Central memory CD8-positive, alpha-beta T cell (primary cell): ENCODE measurements at regions not wholly inside any gene's neighbourhood (a gene's known extent, or its start where the extent isn't known, plus 50 kb on each side); places are given as distances from the start of the nearest gene placed in this dataset.

Source experiments
- ATAC-seq: fragments of 150-1000 bp; cut with Tn5 transposase; replicated peaks from 2 replicates; pipeline ENCODE4 v1.10.0; 2022; ENCODE audit warnings: mild to moderate bottlenecking, moderate FRiP score, moderate number of reproducible peaks; ENCODE audit not compliant: poor library complexity, severe bottlenecking; ENCODE audit errors: extremely low read depth
- DNase-seq, 2 donors: peaks; one replicate each; pipeline ENCODE4 v3.0.0; 2021; ENCODE audit warnings: low spot score in 2 of 2
- H3K27ac Mint-ChIP-seq: one replicate; pipeline ENCODE4 v1.8.0; 2022; ENCODE audit warnings: low read depth, mild to moderate bottlenecking, moderate library complexity, mixed read lengths
- H3K27me3 Mint-ChIP-seq: one replicate; pipeline ENCODE4 v1.8.0; 2022; ENCODE audit warnings: mixed read lengths
- H3K36me3 Mint-ChIP-seq: one replicate; pipeline ENCODE4 v1.8.0; 2022; ENCODE audit warnings: mild to moderate bottlenecking, moderate library complexity, mixed read lengths; ENCODE audit not compliant: insufficient read depth
- H3K4me1 Mint-ChIP-seq: one replicate; pipeline ENCODE4 v1.8.0; 2022; ENCODE audit warnings: mixed read lengths
- H3K4me3 Mint-ChIP-seq: one replicate; pipeline ENCODE4 v1.8.0; 2022; ENCODE audit warnings: mild to moderate bottlenecking, moderate library complexity, mixed read lengths
- H3K9me3 Mint-ChIP-seq: one replicate; pipeline ENCODE4 v1.8.0; 2022; ENCODE audit warnings: mixed read lengths

DNA sequence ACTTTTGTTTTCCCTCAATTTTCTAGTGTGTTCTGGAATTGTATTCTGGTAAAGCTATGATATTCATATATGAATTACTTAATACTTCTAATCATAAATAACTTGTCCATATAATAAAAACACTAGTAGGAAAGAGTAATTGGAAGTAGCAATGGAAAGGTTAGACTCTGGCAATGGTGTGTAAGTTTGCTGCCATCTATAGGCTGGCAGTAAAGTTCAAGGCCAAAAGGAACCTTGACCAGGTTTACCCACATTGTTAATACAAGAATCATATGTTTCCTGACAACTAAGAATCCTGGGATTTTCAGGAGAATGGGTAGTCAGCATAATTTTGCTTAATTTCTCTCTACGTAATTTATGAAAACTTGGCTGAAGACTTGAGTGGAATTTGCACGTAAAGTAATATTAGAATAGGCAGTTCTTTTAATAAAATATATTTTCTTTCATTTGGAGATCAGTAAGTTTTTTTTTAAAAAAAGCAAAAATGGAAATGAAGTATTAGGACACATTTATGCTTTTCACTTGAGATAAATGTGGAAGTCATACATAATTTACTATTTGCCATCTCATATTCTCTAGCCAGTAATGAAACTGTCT is 926.7 kb downstream of the GALC start:
- peaks cover 2% of the 10 kb centered on the region for H3K36me3 Mint-ChIP-seq
- H3K27ac Mint-ChIP-seq: no peak overlapping the region
- ATAC-seq (no peak), DNase-seq (no peak)
- peaks cover 17% of the 10 kb centered on the region for H3K9me3 Mint-ChIP-seq
- no peaks in the 10 kb centered on the region for H3K4me1 Mint-ChIP-seq
- no peaks in the 10 kb centered on the region for H3K27me3 Mint-ChIP-seq
- H3K4me3 Mint-ChIP-seq: no peak overlapping the region

GRCh38 chr14:87065366-87065765 is 927.6 kb downstream of the GALC start:
- Mint-ChIP-seq H3K27ac (no peak overlapping the region), H3K4me3 (no peak overlapping the region), H3K36me3 (peaks cover 2% of the 10 kb centered on the region), H3K9me3 (peaks cover 17% of the 10 kb centered on the region), H3K4me1 (no peaks in the 10 kb centered on the region), H3K27me3 (no peaks in the 10 kb centered on the region)
- ATAC-seq (no peak), DNase-seq (no peak)

GRCh38 chr14:87063181-87063580 is 929.8 kb downstream of the GALC start:
- no peaks in the 10 kb centered on the region for H3K4me1 Mint-ChIP-seq
- H3K36me3 Mint-ChIP-seq: peaks cover 2% of the 10 kb centered on the region
- peaks cover 11% of the 10 kb centered on the region for H3K9me3 Mint-ChIP-seq
- no peaks in the 10 kb centered on the region for H3K27me3 Mint-ChIP-seq
- no peak overlapping the region for H3K27ac Mint-ChIP-seq
- DNase-seq (no peak), ATAC-seq (no peak)
- no peak overlapping the region for H3K4me3 Mint-ChIP-seq

DNA sequence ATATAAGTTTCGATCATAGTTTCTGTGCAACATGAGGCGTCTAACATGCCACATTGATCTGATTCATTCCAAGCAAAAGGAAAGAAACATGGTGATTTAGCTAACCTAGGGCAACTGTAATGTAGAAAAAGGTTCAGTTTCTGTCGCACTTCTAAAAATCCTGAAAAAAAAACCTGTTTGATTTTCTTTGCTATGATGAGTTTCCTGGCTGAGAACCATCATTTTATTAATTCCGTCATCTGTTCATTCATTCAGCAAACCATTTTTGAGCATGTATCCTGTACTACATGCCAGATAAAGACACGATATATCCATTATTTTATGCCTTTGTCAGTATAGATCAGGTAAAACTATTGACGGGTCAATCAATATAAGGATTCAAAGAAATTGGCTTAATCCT is 932.6 kb downstream of the GALC start:
- peaks cover 2% of the 10 kb centered on the region for H3K36me3 Mint-ChIP-seq
- no peaks in the 10 kb centered on the region for H3K4me1 Mint-ChIP-seq
- DNase-seq (no peak), ATAC-seq (no peak)
- no peak overlapping the region for H3K4me3 Mint-ChIP-seq
- no peak overlapping the region for H3K27ac Mint-ChIP-seq
- H3K9me3 Mint-ChIP-seq: peaks cover 16% of the 10 kb centered on the region
- H3K27me3 Mint-ChIP-seq: no peaks in the 10 kb centered on the region

DNA sequence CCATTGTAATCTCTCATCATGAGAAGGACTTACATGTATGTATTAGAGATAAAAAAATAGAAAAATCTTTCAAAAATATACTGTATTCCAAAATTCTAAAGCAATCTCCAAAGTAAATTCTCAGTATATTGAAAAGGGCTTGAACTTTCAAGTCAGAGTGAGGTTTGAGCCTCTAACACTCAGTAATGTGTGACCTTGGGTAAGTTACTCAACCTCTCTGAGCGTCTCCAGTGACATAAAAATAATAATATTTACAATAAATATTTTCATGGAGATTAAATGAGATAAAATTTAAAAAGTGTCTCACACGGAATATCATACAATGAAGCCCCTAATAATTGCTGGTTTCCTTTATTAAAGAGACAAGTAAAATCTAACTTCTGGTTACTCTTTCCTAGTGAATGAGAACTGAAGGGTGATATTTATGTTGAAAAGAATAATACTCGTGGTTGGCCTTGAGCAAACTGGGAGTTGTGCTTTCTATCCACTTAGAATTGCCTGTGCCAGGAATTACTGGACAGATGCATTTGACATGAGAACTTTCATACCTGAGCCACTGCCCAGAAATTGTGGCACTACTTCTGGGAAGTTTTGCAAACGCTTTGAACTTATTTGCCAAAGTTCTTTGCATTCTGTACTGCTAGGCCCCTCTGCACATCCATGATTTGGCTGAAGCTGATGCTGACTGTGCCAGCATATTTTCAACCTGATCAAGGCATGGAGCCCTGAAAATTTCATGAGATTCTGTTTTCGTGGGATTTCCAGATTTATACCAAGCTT is 933.7 kb downstream of the GALC start:
- no peak overlapping the region for H3K4me3 Mint-ChIP-seq
- no peak overlapping the region for H3K27ac Mint-ChIP-seq
- ATAC-seq (no peak), DNase-seq (no peak)
- peaks cover 21% of the 10 kb centered on the region for H3K9me3 Mint-ChIP-seq
- H3K36me3 Mint-ChIP-seq: peaks cover 2% of the 10 kb centered on the region
- no peaks in the 10 kb centered on the region for H3K4me1 Mint-ChIP-seq
- no peaks in the 10 kb centered on the region for H3K27me3 Mint-ChIP-seq

- Mint-ChIP-seq H3K27ac (no peak overlapping the region), H3K36me3 (peaks cover 2% of the 10 kb centered on the region), H3K9me3 (peaks cover 11% of the 10 kb centered on the region), H3K4me3 (no peak overlapping the region), H3K4me1 (no peaks in the 10 kb centered on the region), H3K27me3 (no peaks in the 10 kb centered on the region)
- DNase-seq (no peak), ATAC-seq (no peak)
Observed at GRCh38 chr14:87055007-87055406, 938.0 kb downstream of the GALC start.

DNA sequence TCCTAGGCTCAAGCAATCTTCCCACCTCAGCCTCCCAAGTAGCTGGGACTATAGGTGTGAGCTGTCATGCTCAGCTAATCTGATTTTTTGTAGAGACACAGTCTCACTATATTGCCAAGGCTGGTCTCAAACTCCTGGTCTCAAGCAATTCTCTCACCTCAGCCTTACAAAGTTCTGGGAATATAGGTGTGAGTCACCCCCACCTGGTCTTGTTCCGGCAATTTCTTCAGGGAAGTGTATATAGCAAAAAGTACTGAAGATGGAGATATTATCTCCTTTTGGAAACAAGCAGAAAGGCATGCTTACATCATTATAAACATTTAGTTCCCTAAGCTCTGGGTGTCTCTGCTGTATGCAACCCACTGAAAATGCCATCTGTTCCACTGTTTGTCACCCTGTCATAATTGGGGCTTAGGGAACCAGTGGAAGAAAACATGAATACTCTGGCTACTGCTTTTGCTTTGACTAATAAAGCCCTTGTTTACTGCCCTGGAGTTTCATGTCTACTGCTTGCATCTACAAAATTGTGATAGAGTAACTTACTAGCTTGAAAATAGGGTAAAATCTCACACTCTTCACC is 940.2 kb downstream of the GALC start:
- H3K36me3 Mint-ChIP-seq: peaks cover 2% of the 10 kb centered on the region
- ATAC-seq (no peak), DNase-seq (no peak)
- H3K9me3 Mint-ChIP-seq: peaks cover 11% of the 10 kb centered on the region
- H3K27me3 Mint-ChIP-seq: no peaks in the 10 kb centered on the region
- H3K27ac Mint-ChIP-seq: no peak overlapping the region
- H3K4me3 Mint-ChIP-seq: no peak overlapping the region
- no peaks in the 10 kb centered on the region for H3K4me1 Mint-ChIP-seq

DNA sequence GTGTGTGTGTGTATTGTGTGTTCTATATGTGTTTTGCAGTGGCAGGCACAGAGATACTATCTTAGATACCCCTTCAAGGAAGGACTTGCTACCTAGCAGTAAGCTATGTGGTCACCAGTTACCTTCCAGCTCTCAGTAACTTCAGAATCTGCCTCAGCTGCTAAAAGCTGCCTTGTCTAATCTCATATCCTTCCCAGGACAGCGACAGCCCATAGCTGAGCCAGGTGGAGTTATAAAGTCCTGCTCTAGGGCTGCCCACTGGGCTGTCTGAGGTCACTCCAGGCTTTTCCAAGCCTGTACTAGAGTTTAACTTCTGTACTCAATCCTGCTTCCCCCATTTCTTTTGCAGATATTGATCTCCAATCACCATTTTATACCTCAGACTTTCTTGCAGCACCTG is 942.6 kb downstream of the GALC start:
- Mint-ChIP-seq H3K9me3 (peaks cover 18% of the 10 kb centered on the region), H3K36me3 (peaks cover 1% of the 10 kb centered on the region), H3K4me1 (no peaks in the 10 kb centered on the region), H3K4me3 (no peak overlapping the region), H3K27ac (no peak overlapping the region), H3K27me3 (no peaks in the 10 kb centered on the region)
- ATAC-seq (no peak), DNase-seq (no peak)

GRCh38 chr14:87049950-87050349 is 943.0 kb downstream of the GALC start:
- no peak overlapping the region for H3K27ac Mint-ChIP-seq
- no peaks in the 10 kb centered on the region for H3K4me1 Mint-ChIP-seq
- no peak overlapping the region for H3K4me3 Mint-ChIP-seq
- H3K9me3 Mint-ChIP-seq: peaks cover 17% of the 10 kb centered on the region
- DNase-seq: no peak
- no peak for ATAC-seq
- no peaks in the 10 kb centered on the region for H3K27me3 Mint-ChIP-seq
- peaks cover 1% of the 10 kb centered on the region for H3K36me3 Mint-ChIP-seq

DNA sequence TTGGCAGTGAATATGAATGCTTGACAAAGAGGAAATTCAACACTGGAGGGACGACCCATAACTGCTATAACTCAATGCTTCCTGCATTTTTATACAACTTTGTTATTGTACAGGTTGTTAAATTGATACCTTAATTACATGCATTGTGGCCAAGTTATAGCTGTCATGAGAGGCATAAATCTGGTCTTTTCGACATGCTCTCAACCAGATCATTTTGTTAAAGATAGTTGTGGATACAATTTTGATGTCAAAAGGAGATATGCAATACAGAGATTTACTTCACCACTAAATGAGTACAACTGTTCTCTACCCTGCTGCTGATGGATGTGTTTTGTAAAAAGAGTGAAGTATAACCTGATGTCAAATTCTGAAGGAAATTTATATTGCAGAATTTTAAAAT is 946.0 kb downstream of the GALC start:
- no peaks in the 10 kb centered on the region for H3K4me1 Mint-ChIP-seq
- ATAC-seq (no peak), DNase-seq (no peak)
- H3K27ac Mint-ChIP-seq: no peak overlapping the region
- H3K4me3 Mint-ChIP-seq: no peak overlapping the region
- H3K36me3 Mint-ChIP-seq: peaks cover 1% of the 10 kb centered on the region
- no peaks in the 10 kb centered on the region for H3K27me3 Mint-ChIP-seq
- peaks cover 20% of the 10 kb centered on the region for H3K9me3 Mint-ChIP-seq

GRCh38 chr14:87045956-87046355 is 947.0 kb downstream of the GALC start:
- Mint-ChIP-seq H3K27ac (no peak overlapping the region), H3K4me3 (no peak overlapping the region), H3K9me3 (peaks cover 20% of the 10 kb centered on the region), H3K36me3 (peaks cover 1% of the 10 kb centered on the region), H3K4me1 (no peaks in the 10 kb centered on the region), H3K27me3 (no peaks in the 10 kb centered on the region)
- no peak for ATAC-seq
- no peak for DNase-seq

- peaks cover 26% of the 10 kb centered on the region for H3K9me3 Mint-ChIP-seq
- no peak overlapping the region for H3K27ac Mint-ChIP-seq
- no peaks in the 10 kb centered on the region for H3K4me1 Mint-ChIP-seq
- DNase-seq (no peak), ATAC-seq (no peak)
- H3K4me3 Mint-ChIP-seq: no peak overlapping the region
- peaks cover 1% of the 10 kb centered on the region for H3K36me3 Mint-ChIP-seq
- H3K27me3 Mint-ChIP-seq: no peaks in the 10 kb centered on the region
Observed at GRCh38 chr14:87045246-87045645, 947.7 kb downstream of the GALC start.

DNA sequence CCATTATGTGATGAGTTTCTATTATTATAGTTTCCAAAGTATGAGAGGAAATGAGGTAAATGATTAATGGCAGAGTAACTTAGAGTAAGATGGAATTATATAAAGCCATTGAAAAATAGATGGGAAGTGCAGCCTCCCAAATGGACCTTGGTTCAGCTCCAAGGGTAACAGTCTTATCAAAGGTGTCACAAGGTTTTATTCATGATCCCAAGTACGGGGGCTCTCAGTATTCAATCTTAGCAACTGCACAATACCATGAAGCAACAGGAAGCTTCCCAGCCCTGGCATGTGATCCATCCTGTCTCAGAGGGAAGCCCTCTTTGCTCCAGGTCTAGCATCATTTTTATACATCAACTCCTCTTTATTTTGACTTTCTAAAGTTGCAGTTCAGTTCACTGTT is 948.2 kb downstream of the GALC start:
- Mint-ChIP-seq H3K27ac (no peak overlapping the region), H3K36me3 (peaks cover 1% of the 10 kb centered on the region), H3K4me1 (no peaks in the 10 kb centered on the region), H3K27me3 (no peaks in the 10 kb centered on the region), H3K4me3 (no peak overlapping the region), H3K9me3 (peaks cover 26% of the 10 kb centered on the region)
- DNase-seq: no peak
- ATAC-seq: no peak
